ENCODE measurements at regions not wholly inside any gene's neighbourhood (a gene's known extent, or its start where the extent isn't known, plus 50 kb on each side); places are given as distances from the start of the nearest gene placed in this dataset.

DNA sequence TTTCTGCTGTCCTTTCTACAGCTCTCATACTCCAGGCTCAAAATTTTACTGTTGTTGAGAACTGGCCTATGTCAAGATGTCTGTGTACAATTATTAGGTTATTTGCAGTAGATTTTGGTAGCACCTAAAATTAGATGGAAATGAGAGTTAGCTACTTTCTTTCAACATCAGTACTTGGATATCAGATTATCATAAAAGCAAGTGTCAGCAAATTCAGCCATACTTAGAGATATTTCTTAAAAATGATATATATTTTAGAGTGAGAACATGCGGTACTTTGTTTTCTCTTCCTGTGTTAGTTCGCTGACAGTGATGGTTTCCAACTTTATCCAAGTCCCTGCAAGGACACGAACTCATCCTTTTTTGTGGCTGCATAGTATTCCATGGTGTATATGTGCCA, 351.8 kb upstream of the LRRC7 start:
- TF ChIP-seq, protein P1, sequence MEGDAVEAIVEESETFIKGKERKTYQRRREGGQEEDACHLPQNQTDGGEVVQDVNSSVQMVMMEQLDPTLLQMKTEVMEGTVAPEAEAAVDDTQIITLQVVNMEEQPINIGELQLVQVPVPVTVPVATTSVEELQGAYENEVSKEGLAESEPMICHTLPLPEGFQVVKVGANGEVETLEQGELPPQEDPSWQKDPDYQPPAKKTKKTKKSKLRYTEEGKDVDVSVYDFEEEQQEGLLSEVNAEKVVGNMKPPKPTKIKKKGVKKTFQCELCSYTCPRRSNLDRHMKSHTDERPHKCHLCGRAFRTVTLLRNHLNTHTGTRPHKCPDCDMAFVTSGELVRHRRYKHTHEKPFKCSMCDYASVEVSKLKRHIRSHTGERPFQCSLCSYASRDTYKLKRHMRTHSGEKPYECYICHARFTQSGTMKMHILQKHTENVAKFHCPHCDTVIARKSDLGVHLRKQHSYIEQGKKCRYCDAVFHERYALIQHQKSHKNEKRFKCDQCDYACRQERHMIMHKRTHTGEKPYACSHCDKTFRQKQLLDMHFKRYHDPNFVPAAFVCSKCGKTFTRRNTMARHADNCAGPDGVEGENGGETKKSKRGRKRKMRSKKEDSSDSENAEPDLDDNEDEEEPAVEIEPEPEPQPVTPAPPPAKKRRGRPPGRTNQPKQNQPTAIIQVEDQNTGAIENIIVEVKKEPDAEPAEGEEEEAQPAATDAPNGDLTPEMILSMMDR (IDR thresholded peaks at IDR 0.05) = no peak
- no peak for TF ChIP-seq POLR2A (IDR thresholded peaks at IDR 0.05)
- no peak for TF ChIP-seq EP300 (IDR thresholded peaks at IDR 0.05)
- TF ChIP-seq POLR2AphosphoS5 (IDR thresholded peaks at IDR 0.05) = no peak

All from gastroesophageal sphincter (tissue), 3 donors.